IMR-90 (cell line): ENCODE measurements at regions not wholly inside any gene's neighbourhood (a gene's known extent, or its start where the extent isn't known, plus 50 kb on each side); places are given as distances from the start of the nearest gene placed in this dataset.

Source experiments
- ATAC-seq: fragments of 200-7000 bp; cut with Tn5 transposase; 2 replicates; pipeline ENCODE4 v1.9.1; 2020; ENCODE audit warnings: low read depth, mild to moderate bottlenecking, moderate library complexity
- BruUV-seq: library from RNA; stranded (reverse); fragments of 400-500 nt; replicated peaks from 2 replicates; lab custom pipeline; 2021; lab: Mats Ljungman, UMichigan
- CTCF ChIA-PET: fragments of 300-600 bp; formaldehyde crosslinking; extraction: SDS; loops from one replicate; lab custom pipeline; 2021; ENCODE audit warnings: antibody characterized with exemption; lab: Yijun Ruan, JAX
- POLR2A ChIA-PET: fragments of 300-600 bp; sonication (Branson Sonifier 250); formaldehyde crosslinking; loops from one replicate; lab custom pipeline; 2022; ENCODE audit warnings: antibody characterized with exemption; ENCODE audit not compliant: unreplicated experiment; lab: Charles Lee
- DNase-seq: peaks from one replicate; pipeline ENCODE4 v3.0.0; 2013
- H2AFZ ChIP-seq: replicated peaks from 2 replicates; pipeline ENCODE3; 2013; ENCODE audit warnings: low read length, mild to moderate bottlenecking; ENCODE audit not compliant: poor library complexity
- H2AK5ac ChIP-seq: 2 replicates; pipeline ENCODE4 v1.6.1; 2013; ENCODE audit warnings: low read depth, low read length, inconsistent platforms
- H2AK9ac ChIP-seq: replicated peaks from 2 replicates; pipeline ENCODE3; 2013; ENCODE audit warnings: mild to moderate bottlenecking, low read depth, low read length, moderate library complexity; ENCODE audit not compliant: poor library complexity
- H2BK120ac ChIP-seq: 2 replicates; pipeline ENCODE4 v1.6.1; 2013; ENCODE audit warnings: low read depth, low read length, inconsistent platforms
- H2BK15ac ChIP-seq: 3 replicates; pipeline ENCODE4 v1.6.1; 2013; ENCODE audit warnings: low read depth, low read length, inconsistent platforms
- H2BK20ac ChIP-seq: 2 replicates; pipeline ENCODE4 v1.6.1; 2013; ENCODE audit warnings: low read depth, mild to moderate bottlenecking, inconsistent platforms, low read length, moderate library complexity
- H2BK5ac ChIP-seq: 2 replicates; pipeline ENCODE4 v1.6.1; 2013; ENCODE audit warnings: mild to moderate bottlenecking, low read depth, low read length, inconsistent platforms; ENCODE audit not compliant: poor library complexity, severe bottlenecking
- H3K14ac ChIP-seq: replicated peaks from 2 replicates; pipeline ENCODE4 v1.6.1; 2013; ENCODE audit warnings: low read depth, low read length, inconsistent platforms
- H3K18ac ChIP-seq: 2 replicates; pipeline ENCODE4 v1.6.1; 2013; ENCODE audit warnings: low read depth, low read length, control low read depth
- H3K23ac ChIP-seq: 2 replicates; pipeline ENCODE4 v1.6.1; 2013; ENCODE audit warnings: low read depth, low read length, inconsistent platforms
- H3K27ac ChIP-seq: 2 replicates; pipeline ENCODE4 v1.5.1; 2013; ENCODE audit warnings: mild to moderate bottlenecking, control low read depth, low read length; ENCODE audit not compliant: insufficient read depth
- H3K27me3 ChIP-seq: 2 replicates; pipeline ENCODE4 v1.6.1; 2013; ENCODE audit warnings: low read length; ENCODE audit not compliant: control insufficient read depth, insufficient read depth
- H3K36me3 ChIP-seq: 2 replicates; pipeline ENCODE4 v1.6.1; 2013; ENCODE audit warnings: low read length, mixed read lengths; ENCODE audit not compliant: control insufficient read depth, insufficient read depth
- H3K4ac ChIP-seq: 2 replicates; pipeline ENCODE4 v1.6.1; 2013; ENCODE audit warnings: low read depth, low read length, inconsistent platforms
- H3K4me1 ChIP-seq: 2 replicates; pipeline ENCODE4 v1.6.1; 2013; ENCODE audit warnings: low read length, mixed read lengths; ENCODE audit not compliant: control insufficient read depth, insufficient read depth
- H3K4me2 ChIP-seq: 2 replicates; pipeline ENCODE4 v1.6.1; 2013; ENCODE audit warnings: low read depth, mild to moderate bottlenecking, control low read depth, low read length, moderate library complexity
- H3K4me3 ChIP-seq: 2 replicates; pipeline ENCODE4 v1.5.1; 2013; ENCODE audit warnings: low read depth, mild to moderate bottlenecking, control low read depth, low read length, moderate library complexity; ENCODE audit not compliant: insufficient read depth
- H3K56ac ChIP-seq: 2 replicates; pipeline ENCODE4 v1.6.1; 2013; ENCODE audit warnings: low read length, inconsistent platforms; ENCODE audit not compliant: insufficient read depth; ENCODE audit errors: extremely low read depth
- H3K79me1 ChIP-seq, 2 experiments: 2 replicates each; pipeline ENCODE4 v1.6.1; 2013; ENCODE audit warnings: low read length in 2 of 2, inconsistent platforms in 1 of 2, low read depth in 1 of 2
- H3K9ac ChIP-seq: 2 replicates; pipeline ENCODE4 v1.6.1; 2013; ENCODE audit warnings: low read depth, low read length, control low read depth
- H3K9me1 ChIP-seq: 2 replicates; pipeline ENCODE4 v1.6.1; 2013; ENCODE audit warnings: low read length, inconsistent platforms; ENCODE audit not compliant: insufficient read depth
- H3K9me3 ChIP-seq: 2 replicates; pipeline ENCODE4 v1.6.1; 2013; ENCODE audit warnings: low read length; ENCODE audit not compliant: control insufficient read depth, insufficient read depth
- H4K20me1 ChIP-seq: 2 replicates; pipeline ENCODE4 v1.6.1; 2013; ENCODE audit warnings: low read length, inconsistent platforms; ENCODE audit not compliant: insufficient read depth
- H4K5ac ChIP-seq: 2 replicates; pipeline ENCODE4 v1.6.1; 2013; ENCODE audit warnings: mild to moderate bottlenecking, low read depth, low read length, control low read depth
- H4K8ac ChIP-seq, 2 experiments: 2 replicates each; pipeline ENCODE4 v1.6.1; 2013; ENCODE audit warnings: low read depth in 2 of 2, low read length in 2 of 2, control low read depth in 1 of 2, inconsistent platforms in 1 of 2
- H4K91ac ChIP-seq: 2 replicates; pipeline ENCODE4 v1.6.1; 2013; ENCODE audit warnings: low read depth, low read length, inconsistent platforms; ENCODE audit not compliant: insufficient read depth
- CEBPB ChIP-seq: IDR thresholded peaks from 2 replicates; pipeline ENCODE4 v1.6.1; 2012; ENCODE audit warnings: low read depth, low read length, improper control_type of control experiment
- CHD1 ChIP-seq: IDR thresholded peaks from 2 replicates; pipeline ENCODE4 v1.6.1; 2012; ENCODE audit warnings: low read depth, low read length, improper control_type of control experiment
- WGBS, 2 experiments: methylation state at CpG; one replicate each; pipeline versions ENCODE4 v1.1.5 to v1.1.7; 2013; ENCODE audit warnings: missing lambda C conversion rate in 2 of 2; ENCODE audit not compliant: insufficient read length in 1 of 2; ENCODE audit errors: extremely low coverage in 2 of 2; 5-methylcytosine and 5-hydroxymethylcytosine counted together
- dilution Hi-C: fragments of 300-500 bp; cut with HindIII; formaldehyde crosslinking; loops from one replicate; pipeline ENCODE4 v1.14.3; 2018; ENCODE audit warnings: low sequenced_read_pairs; ENCODE audit not compliant: unreplicated experiment
- in situ Hi-C: fragments of 300-500 bp; cut with MboI; formaldehyde crosslinking; loops from 3 replicates; pipeline ENCODE4 v1.14.3; 2019; ENCODE audit warnings: low sequenced_read_pairs, inconsistent platforms, mixed read lengths
- intact Hi-C: fragments of 100-400 bp; cut with micrococcal nuclease; formaldehyde crosslinking; loops from 2 replicates; pipeline ENCODE4 v1.10.0; 2022

DNA sequence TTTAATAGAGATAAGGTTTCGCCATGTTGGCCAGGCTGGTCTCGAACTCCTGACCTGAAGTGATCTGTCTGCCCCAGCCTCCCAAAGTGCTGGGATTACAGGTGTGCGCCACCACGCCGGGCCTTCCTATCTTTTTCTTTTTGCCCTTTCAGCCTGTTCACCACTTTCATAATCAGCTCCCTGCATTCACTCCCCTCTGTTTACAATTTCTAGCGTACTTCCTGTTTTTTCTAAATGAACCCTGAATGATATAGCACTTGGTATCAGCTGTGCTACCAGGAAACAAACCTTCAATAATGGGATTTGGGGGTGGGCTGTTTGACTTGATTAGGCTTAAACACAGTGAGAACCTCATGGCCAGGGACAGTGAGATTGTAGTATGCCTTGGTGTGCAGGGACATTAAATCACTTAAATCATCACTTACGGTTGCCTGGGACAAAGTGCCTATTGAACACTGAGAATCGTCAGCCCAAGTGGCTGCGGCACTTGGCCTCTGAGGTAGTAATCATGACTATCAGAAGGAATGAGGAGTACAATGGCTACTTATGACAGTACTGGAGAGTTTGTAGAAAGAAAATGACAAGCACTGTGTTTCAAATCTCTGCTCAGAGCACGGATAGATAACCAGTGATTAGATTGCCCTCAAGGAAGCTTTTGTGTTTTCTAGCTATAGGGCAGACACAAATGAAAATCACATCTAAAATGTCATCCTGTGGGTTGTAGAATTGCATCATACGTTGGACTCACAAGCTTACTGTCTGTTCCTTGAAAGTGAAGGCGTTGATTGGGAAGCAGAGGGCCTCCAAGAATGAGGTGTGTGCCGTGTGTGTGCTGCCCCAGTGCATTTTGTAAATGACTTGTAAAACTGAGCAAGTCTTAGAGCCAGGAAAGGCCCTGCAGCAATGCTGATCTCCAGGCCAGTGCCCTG is 661.8 kb downstream of the MATN1 start:
- 80% methylated on average over 3 of the region's 13 CpGs; no CpG with 5 or more reads in 1 of the 2 experiments for WGBS, 2 experiments
- Histone ChIP-seq H2AK5ac (no peak overlapping the region), H4K5ac (no peak overlapping the region), H2AK9ac (no peak overlapping the region), H3K4me2 (no peak overlapping the region), H3K14ac (no peak overlapping the region), H3K79me1 (no peaks in the 10 kb centered on the region), H2BK15ac (no peak overlapping the region), H4K8ac (no peak overlapping the region), H3K23ac (no peak overlapping the region), H3K4me1 (no peaks in the 10 kb centered on the region), H2AFZ (no peak overlapping the region), H3K36me3 (no peaks in the 10 kb centered on the region), H2BK120ac (no peak overlapping the region), H3K4ac (no peak overlapping the region), H2BK20ac (no peak overlapping the region), H2BK5ac (no peak overlapping the region), H3K56ac (no peak overlapping the region), H3K27me3 (no peaks in the 10 kb centered on the region), H4K20me1 (no peaks in the 10 kb centered on the region), H3K9ac (no peak overlapping the region), H4K91ac (no peak overlapping the region), H3K18ac (no peak overlapping the region), H3K9me3 (no peaks in the 10 kb centered on the region), H3K9me1 (peaks cover 7% of the 10 kb centered on the region; the same call in 1 of the 2 replicates), H3K4me3 (no peak overlapping the region), H3K27ac (no peak overlapping the region)
- ATAC-seq (no peak), DNase-seq (no peak)
- TF ChIP-seq CHD1, result no peak
- peak; percentile 30; the same call in 1 of the 2 replicates for TF ChIP-seq CEBPB
- dilution Hi-C loops (no loop called here), intact Hi-C loops (no loop called here), in situ Hi-C loops (no loop called here)
- no TSS peak for BruUV-seq
- CTCF ChIA-PET, result no interaction called here
- POLR2A ChIA-PET, result no interaction called here
